T47D (cell line): ENCODE measurements at regions not wholly inside any gene's neighbourhood (a gene's known extent, or its start where the extent isn't known, plus 50 kb on each side); places are given as distances from the start of the nearest gene placed in this dataset.

ENCODE experiments used
- DNase-seq, 2 experiments: peaks; one replicate each; pipeline versions ENCODE4 v3.0.0 to v3.0.0-alpha.2; 2011 to 2012; ENCODE audit warnings: low read depth in 1 of 2, low spot score in 1 of 2
- JUND ChIP-seq: IDR thresholded peaks from 2 replicates; pipeline ENCODE4 v1.6.1; 2012; ENCODE audit warnings: low read depth
- in situ Hi-C: cut with HindIII; loops from 2 replicates; pipeline ENCODE4 v1.10.0; 2016; ENCODE audit warnings: low sequenced_read_pairs, low pct_unique_long_range_greater_than_20kb

DNA sequence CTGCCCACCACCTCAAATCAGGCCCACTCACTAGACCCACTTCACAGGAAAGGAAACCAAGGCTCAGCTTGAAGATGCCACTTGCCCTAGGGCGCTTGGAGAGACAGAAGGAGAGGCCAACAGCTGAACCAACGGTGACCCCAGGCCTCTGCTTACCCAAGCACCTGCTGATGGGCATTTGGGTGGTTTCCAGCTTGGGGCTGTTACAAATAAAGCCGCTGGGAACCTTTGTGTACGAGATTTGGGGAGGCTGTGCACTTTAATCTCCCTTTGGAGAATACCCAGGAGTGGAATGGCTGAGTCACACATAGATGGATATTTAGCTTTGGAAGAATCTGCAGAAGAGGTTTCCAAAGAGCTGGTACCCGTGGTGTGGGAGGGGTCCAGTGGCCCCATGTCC lies 50.9 kb upstream of the LINC01488 start:
- TF ChIP-seq JUND: no peak
- peak in 1 of 2 experiments; percentile 51 for DNase-seq
- in situ Hi-C loops: no loop called here

DNA sequence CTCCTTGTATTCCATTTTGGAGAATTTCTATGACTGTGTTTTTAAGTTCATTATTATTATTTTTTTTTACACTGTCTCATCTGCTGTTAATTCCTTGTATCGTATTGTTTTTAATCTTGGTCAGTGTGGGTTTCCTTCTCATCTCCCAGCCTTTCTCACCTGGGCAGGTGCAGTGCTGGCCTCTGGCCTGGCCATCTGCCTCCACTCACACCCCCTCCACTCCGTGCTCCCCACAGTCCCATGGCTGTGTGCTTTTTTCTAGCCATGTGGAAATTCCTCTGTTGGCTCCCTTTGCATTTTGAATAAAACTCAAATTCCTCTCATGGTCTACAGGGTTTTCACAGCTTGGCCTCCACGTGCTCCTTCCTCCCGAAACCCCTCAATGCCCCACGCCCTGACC lies 50.3 kb upstream of the LINC01488 start:
- TF ChIP-seq JUND: no peak
- DNase-seq: no peak
- in situ Hi-C loops: no loop called here
